ENCODE measurements at regions not wholly inside any gene's neighbourhood (a gene's known extent, or its start where the extent isn't known, plus 50 kb on each side); places are given as distances from the start of the nearest gene placed in this dataset.

- DNase-seq: no peak
Observed at GRCh38 chr12:13745111-13745860, 236.1 kb downstream of the GRIN2B start.

GRCh38 chr12:13744561-13744960 lies 236.8 kb downstream of the GRIN2B start:
- DNase-seq: no peak

- DNase-seq: no peak
Observed at GRCh38 chr12:13740149-13740545, 241.3 kb downstream of the GRIN2B start.

DNA sequence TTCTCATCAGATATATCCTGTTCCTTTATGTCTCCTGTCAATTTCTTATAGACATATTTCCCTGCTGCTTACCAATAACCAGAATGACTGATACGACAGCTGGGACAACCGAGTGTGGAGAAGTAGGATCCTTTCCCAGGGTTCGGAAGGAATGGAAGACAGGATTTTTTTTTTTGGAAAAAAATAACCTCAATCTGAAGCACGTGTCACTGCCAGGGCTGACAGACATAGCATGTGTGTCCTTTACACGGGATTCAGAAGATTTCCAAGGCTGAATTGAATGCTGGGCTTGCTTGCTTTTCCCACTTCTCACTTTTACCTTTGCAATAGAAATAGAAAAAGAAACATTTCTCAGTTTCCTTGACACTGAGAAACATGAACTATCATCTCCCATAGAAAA lies 245.7 kb downstream of the GRIN2B start:
- DNase-seq: no peak

- no peak for DNase-seq
Observed at GRCh38 chr12:13734584-13735152, 246.7 kb downstream of the GRIN2B start.

- no peak for DNase-seq
Observed at GRCh38 chr12:13727707-13728195, 253.7 kb downstream of the GRIN2B start.

- DNase-seq: no peak
Observed at GRCh38 chr12:13725049-13725448, 256.4 kb downstream of the GRIN2B start.

DNA sequence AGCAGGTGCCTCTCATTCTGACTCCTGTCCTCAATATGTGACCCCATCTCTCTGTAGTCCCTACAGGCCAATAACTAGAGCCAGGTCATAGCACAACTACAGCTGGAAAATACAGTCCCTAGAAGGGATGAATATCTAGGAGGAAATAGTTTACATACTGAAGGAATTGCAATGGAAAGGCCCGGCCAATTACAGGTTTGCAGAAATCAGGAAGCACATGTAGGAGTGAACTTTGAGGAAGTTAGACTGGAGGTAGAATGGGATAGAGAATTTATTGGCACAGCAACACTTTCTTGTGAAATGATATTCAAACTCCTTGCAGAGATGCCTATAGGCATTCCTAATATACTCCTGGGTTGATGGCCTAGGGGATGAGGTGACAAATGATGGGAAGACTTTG lies 257.3 kb downstream of the GRIN2B start:
- DNase-seq: no peak

DNA sequence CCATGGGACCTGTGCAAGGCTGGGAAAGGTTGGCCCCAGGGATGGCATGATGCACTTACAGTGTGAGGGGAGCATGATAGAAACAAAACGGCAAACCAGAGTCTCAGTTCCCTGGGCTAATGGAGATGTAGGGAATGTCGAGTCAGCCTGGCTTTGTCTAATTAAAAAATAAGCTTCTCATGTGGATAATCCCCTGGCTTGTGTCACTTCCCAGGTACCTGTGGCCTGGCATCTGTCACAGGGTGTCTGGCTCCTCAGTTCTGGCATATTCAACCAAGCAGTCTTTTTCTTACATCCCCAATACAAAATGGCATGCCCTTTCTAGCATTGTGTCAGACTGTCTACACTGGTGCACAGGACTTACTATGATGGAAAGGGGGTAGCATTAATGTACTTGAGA lies 261.4 kb downstream of the GRIN2B start:
- DNase-seq: no peak

- DNase-seq: no peak
Observed at GRCh38 chr12:13718271-13718670, 263.1 kb downstream of the GRIN2B start.

GRCh38 chr12:13716119-13716518 lies 265.3 kb downstream of the GRIN2B start:
- DNase-seq: no peak

- no peak for DNase-seq
Observed at GRCh38 chr12:13713556-13714410, 267.6 kb downstream of the GRIN2B start.

DNA sequence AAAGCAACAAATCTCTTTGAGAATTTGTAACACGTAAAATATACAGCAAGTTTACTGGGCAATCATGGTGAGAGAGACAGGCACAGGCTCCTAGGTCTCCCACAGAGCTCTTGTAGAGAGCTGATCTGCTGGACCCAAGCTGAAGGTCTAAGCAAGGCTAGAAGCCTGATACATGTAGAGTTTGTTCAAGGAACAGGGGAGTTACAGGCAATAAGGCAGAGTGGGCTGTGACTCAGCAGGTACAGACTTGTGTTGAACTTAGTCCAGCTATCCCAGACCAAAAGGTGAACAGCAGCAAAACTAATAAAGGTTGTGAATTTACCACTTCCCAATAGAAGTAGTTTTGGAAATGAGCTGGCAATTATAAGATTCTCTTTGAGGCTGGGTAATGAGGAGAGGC lies 273.6 kb downstream of the GRIN2B start:
- DNase-seq: no peak

GRCh38 chr12:13702381-13702780 lies 279.0 kb downstream of the GRIN2B start:
- no peak for DNase-seq

GRCh38 chr12:13701502-13701901 lies 279.9 kb downstream of the GRIN2B start:
- DNase-seq: no peak

GRCh38 chr12:13697973-13698372 lies 283.4 kb downstream of the GRIN2B start:
- DNase-seq: no peak

- DNase-seq: no peak
Observed at GRCh38 chr12:13695781-13696180, 285.6 kb downstream of the GRIN2B start.

- DNase-seq: no peak
Observed at GRCh38 chr12:13692332-13692731, 289.1 kb downstream of the GRIN2B start.

GRCh38 chr12:13691598-13691997 lies 289.8 kb downstream of the GRIN2B start:
- DNase-seq: no peak

DNA sequence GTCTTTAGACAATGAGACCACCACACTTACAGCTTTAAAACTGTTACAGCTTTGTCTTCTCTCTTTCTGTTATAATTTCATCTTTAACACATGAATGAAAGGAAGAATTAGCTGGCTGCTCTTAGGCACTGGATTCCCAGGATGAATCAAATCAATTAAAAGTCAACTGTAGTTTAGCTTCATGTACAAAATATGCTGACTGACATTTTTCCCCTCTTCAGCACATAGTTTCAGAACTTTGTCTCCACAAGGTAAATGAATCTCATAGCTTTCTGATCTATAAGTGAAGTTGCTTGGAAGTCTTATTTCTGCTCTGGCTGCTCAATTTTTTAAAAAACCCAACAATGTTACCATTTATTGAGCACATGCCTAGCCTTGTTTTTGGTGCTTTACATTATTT lies 293.8 kb downstream of the GRIN2B start:
- no peak for DNase-seq

GRCh38 chr12:13686260-13686659 lies 295.1 kb downstream of the GRIN2B start:
- no peak for DNase-seq

GRCh38 chr12:13680916-13681315 lies 300.5 kb downstream of the GRIN2B start:
- no peak for DNase-seq

DNA sequence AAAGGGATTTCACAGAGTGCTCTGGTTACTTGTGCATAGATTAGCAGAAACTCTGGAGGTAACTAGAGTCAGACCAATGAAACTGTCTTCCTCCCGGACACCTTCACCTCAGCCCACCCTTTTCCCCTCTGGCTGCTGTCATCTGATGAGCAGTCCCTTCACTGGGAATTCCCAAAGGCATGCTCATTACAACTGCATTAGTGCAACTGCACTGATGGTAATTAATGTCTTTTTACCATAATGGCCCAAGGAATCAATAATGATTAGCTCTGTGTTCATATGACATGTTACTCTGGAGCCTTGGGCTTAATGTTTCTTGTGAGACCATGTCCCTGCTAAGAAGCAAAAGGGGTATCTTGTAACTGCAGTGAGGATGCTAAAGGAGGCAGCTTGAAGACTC lies 304.5 kb downstream of the GRIN2B start:
- DNase-seq: no peak

Data from left hindlimb (tissue), 1 donor.